AG04450 (cell line): ENCODE measurements at regions not wholly inside any gene's neighbourhood (a gene's known extent, or its start where the extent isn't known, plus 50 kb on each side); places are given as distances from the start of the nearest gene placed in this dataset.
A peak's percentile ranks its signal among the peaks of the same experiment; 100 is the strongest.

Experiments
- CTCF ChIA-PET: fragments of 300-600, 350-600 bp; formaldehyde crosslinking; extraction: SDS; loops from one replicate; lab custom pipeline; 2022; ENCODE audit warnings: antibody characterized with exemption, inconsistent platforms; lab: Charles Lee
- POLR2A ChIA-PET: fragments of 350-600 bp; formaldehyde crosslinking; extraction: SDS; loops from one replicate; lab custom pipeline; 2021; ENCODE audit warnings: antibody characterized with exemption, inconsistent platforms; lab: Yijun Ruan, JAX
- DNase-seq: peaks from one replicate; pipeline ENCODE4 v3.0.0-alpha.2; 2011; ENCODE audit warnings: low read depth, low spot score
- H3K27ac ChIP-seq: one replicate; pipeline ENCODE4 v1.5.1; 2012; ENCODE audit warnings: low read depth, low read length, control low read depth
- H3K27me3 ChIP-seq: one replicate; pipeline ENCODE4 v1.6.0; 2012; ENCODE audit warnings: low read length; ENCODE audit not compliant: control insufficient read depth, insufficient read depth
- H3K4me3 ChIP-seq: 2 replicates; pipeline ENCODE4 v1.5.1; 2011; ENCODE audit warnings: mild to moderate bottlenecking, low read depth, low read length, control low read depth
- H3K9me3 ChIP-seq: 2 replicates; pipeline ENCODE4 v1.5.1; 2012; ENCODE audit warnings: low read length; ENCODE audit not compliant: control insufficient read depth, insufficient read depth
- TF ChIP-seq, protein P1 (sequence below): IDR thresholded peaks from 2 replicates; pipeline ENCODE4 v1.5.1; 2011; ENCODE audit warnings: low read depth, low read length, control low read depth, inconsistent platforms

- ChIA-PET POLR2A (no interaction called here), CTCF (no interaction called here)
- no peak overlapping the region for H3K4me3 ChIP-seq
- H3K9me3 ChIP-seq, result peaks cover 3% of the 10 kb centered on the region; the same call in 1 of the 2 replicates
- TF ChIP-seq, protein P1, sequence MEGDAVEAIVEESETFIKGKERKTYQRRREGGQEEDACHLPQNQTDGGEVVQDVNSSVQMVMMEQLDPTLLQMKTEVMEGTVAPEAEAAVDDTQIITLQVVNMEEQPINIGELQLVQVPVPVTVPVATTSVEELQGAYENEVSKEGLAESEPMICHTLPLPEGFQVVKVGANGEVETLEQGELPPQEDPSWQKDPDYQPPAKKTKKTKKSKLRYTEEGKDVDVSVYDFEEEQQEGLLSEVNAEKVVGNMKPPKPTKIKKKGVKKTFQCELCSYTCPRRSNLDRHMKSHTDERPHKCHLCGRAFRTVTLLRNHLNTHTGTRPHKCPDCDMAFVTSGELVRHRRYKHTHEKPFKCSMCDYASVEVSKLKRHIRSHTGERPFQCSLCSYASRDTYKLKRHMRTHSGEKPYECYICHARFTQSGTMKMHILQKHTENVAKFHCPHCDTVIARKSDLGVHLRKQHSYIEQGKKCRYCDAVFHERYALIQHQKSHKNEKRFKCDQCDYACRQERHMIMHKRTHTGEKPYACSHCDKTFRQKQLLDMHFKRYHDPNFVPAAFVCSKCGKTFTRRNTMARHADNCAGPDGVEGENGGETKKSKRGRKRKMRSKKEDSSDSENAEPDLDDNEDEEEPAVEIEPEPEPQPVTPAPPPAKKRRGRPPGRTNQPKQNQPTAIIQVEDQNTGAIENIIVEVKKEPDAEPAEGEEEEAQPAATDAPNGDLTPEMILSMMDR, result no peak
- no peaks in the 10 kb centered on the region for H3K27me3 ChIP-seq
- DNase-seq, result no peak
- no peak overlapping the region for H3K27ac ChIP-seq
Observed at GRCh38 chr20:50290808-50291207, 100.2 kb downstream of the CEBPB start.

DNA sequence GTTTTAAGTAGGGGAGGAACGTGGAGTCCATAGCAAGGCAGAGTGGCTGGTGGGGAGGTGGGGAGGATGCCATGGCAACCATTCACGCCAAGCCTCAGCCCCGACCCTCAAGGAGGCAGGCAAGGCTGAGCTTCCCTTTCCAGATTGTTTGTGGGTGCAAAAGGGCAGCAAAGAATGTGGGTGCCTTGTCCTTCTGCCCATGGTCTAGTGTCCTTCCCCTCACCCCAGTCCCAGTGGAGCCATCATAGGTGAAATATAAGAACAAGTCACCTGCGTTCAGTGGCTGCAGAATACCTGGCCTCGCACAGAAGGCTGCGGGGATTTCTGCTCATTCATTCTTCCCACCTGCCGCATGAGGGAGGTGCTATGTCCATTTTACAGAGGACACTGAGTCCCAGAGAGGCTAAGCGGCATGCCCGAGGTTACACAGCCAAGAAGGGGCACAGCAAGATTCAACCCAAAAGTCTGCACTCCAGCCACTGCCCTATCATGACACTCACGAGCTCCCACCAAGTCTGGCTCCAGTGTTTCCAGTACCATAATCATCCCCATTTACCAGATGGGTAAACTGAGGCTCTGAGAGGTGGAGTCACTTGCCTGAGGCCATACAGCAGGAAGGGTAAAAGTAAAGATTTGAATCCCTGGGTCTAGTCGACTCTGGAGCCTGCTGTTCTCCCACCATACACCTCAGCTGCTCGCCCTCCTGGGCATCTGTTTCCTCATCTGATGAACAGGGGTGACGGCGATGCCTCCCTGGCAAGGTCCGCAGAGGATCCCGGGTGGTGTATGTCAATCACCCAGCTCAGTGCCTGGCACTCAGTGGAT, 100.8 kb downstream of the CEBPB start:
- no peak for DNase-seq
- TF ChIP-seq, protein P1, result no peak
- ChIA-PET POLR2A (no interaction called here), CTCF (interaction anchor here (0.6 kb wide), 1 partner anchor 696 kb away, joined by 12 read pairs; no protein-coding TSS in a partner anchor)
- no peak overlapping the region for H3K4me3 ChIP-seq
- peak overlapping the region; percentile 95 for H3K27ac ChIP-seq
- H3K27me3 ChIP-seq, result no peaks in the 10 kb centered on the region
- H3K9me3 ChIP-seq, result peaks cover 3% of the 10 kb centered on the region; the same call in 1 of the 2 replicates

GRCh38 chr20:50292079-50292590, 101.5 kb downstream of the CEBPB start:
- POLR2A ChIA-PET, result interaction anchor here (0.9 to 1.8 kb wide), 2 partner anchors 13 to 68 kb away, joined by 3 to 10 read pairs; no protein-coding TSS in a partner anchor
- H3K9me3 ChIP-seq, result peaks cover 3% of the 10 kb centered on the region; the same call in 1 of the 2 replicates
- no peak overlapping the region for H3K4me3 ChIP-seq
- H3K27ac ChIP-seq, result peak overlapping the region; percentile 95
- H3K27me3 ChIP-seq, result no peaks in the 10 kb centered on the region
- CTCF ChIA-PET, result no interaction called here
- TF ChIP-seq, protein P1, result no peak
- no peak for DNase-seq

GRCh38 chr20:50292591-50293283, 102.1 kb downstream of the CEBPB start:
- Histone ChIP-seq H3K4me3 (no peak overlapping the region), H3K27ac (peak overlapping the region; percentile 95), H3K27me3 (no peaks in the 10 kb centered on the region), H3K9me3 (peaks cover 3% of the 10 kb centered on the region; the same call in 1 of the 2 replicates)
- ChIA-PET POLR2A (interaction anchor here (0.7 to 1.8 kb wide), 3 partner anchors 12 to 102 kb away, joined by 3 to 10 read pairs (median 5); partner anchors contain the start of gene CEBPB), CTCF (interaction anchor here (0.7 kb wide), 1 partner anchor 12 kb away, joined by 4 read pairs; no protein-coding TSS in a partner anchor)
- peak; percentile 93 for DNase-seq
- TF ChIP-seq, protein P1, result no peak
